ENCODE measurements at regions not wholly inside any gene's neighbourhood (a gene's known extent, or its start where the extent isn't known, plus 50 kb on each side); places are given as distances from the start of the nearest gene placed in this dataset.

DNA sequence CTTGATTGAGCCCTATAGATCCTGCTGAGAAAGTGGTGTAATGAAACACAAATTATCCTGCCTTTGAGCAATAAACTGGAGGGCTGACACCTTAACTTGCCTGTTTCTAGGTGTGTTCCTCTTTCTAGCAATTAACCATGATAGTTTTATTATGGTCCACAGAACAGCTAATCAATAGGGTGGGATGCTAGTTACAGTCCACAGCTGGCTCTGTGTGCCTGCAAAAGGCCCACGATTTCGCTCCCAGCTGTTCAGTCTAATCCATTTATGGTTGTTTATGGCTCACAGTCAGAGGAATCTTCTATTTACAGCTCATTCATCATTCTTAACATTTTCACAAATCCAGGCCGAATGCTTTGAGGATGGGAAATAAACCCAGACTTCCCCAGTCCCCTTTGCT is 674.9 kb downstream of the SMARCA1 start:
- no peaks in the 10 kb centered on the region for H3K79me2 ChIP-seq (replicated peaks; ENCODE audit: insufficient read depth, low read length)
- no peaks in the 10 kb centered on the region for H3F3A ChIP-seq (ENCODE audit: insufficient read depth, low read length, poor library complexity, severe bottlenecking)
- TF ChIP-seq RAD21 (conservative IDR thresholded peaks at IDR 0.05) (no peak), POLR2AphosphoS5 (IDR thresholded peaks at IDR 0.05) (no peak), MXI1 (conservative IDR thresholded peaks at IDR 0.05; ENCODE audit: poor library complexity, severe bottlenecking) (no peak), SMC3 (conservative IDR thresholded peaks at IDR 0.05; ENCODE audit: poor library complexity) (no peak), TAF1 (IDR thresholded peaks at IDR 0.05; ENCODE audit: low read depth) (no peak), EP300 (conservative IDR thresholded peaks at IDR 0.05; ENCODE audit: poor library complexity, severe bottlenecking) (no peak), EZH2 (IDR thresholded peaks at IDR 0.05; ENCODE audit: borderline replicate concordance, insufficient read depth, low read length, poor library complexity, severe bottlenecking) (no peak)
- TF ChIP-seq, protein P1, sequence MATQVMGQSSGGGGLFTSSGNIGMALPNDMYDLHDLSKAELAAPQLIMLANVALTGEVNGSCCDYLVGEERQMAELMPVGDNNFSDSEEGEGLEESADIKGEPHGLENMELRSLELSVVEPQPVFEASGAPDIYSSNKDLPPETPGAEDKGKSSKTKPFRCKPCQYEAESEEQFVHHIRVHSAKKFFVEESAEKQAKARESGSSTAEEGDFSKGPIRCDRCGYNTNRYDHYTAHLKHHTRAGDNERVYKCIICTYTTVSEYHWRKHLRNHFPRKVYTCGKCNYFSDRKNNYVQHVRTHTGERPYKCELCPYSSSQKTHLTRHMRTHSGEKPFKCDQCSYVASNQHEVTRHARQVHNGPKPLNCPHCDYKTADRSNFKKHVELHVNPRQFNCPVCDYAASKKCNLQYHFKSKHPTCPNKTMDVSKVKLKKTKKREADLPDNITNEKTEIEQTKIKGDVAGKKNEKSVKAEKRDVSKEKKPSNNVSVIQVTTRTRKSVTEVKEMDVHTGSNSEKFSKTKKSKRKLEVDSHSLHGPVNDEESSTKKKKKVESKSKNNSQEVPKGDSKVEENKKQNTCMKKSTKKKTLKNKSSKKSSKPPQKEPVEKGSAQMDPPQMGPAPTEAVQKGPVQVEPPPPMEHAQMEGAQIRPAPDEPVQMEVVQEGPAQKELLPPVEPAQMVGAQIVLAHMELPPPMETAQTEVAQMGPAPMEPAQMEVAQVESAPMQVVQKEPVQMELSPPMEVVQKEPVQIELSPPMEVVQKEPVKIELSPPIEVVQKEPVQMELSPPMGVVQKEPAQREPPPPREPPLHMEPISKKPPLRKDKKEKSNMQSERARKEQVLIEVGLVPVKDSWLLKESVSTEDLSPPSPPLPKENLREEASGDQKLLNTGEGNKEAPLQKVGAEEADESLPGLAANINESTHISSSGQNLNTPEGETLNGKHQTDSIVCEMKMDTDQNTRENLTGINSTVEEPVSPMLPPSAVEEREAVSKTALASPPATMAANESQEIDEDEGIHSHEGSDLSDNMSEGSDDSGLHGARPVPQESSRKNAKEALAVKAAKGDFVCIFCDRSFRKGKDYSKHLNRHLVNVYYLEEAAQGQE (IDR thresholded peaks at IDR 0.05; ENCODE audit: borderline replicate concordance), result no peak
- TF ChIP-seq, protein P2, sequence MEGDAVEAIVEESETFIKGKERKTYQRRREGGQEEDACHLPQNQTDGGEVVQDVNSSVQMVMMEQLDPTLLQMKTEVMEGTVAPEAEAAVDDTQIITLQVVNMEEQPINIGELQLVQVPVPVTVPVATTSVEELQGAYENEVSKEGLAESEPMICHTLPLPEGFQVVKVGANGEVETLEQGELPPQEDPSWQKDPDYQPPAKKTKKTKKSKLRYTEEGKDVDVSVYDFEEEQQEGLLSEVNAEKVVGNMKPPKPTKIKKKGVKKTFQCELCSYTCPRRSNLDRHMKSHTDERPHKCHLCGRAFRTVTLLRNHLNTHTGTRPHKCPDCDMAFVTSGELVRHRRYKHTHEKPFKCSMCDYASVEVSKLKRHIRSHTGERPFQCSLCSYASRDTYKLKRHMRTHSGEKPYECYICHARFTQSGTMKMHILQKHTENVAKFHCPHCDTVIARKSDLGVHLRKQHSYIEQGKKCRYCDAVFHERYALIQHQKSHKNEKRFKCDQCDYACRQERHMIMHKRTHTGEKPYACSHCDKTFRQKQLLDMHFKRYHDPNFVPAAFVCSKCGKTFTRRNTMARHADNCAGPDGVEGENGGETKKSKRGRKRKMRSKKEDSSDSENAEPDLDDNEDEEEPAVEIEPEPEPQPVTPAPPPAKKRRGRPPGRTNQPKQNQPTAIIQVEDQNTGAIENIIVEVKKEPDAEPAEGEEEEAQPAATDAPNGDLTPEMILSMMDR (IDR thresholded peaks at IDR 0.05; ENCODE audit: poor library complexity, severe bottlenecking), result no peak
- H3K9me3 ChIP-seq (ENCODE audit: low read length), result no peaks in the 10 kb centered on the region
- H3K27ac ChIP-seq (ENCODE audit: low read length), result no peak overlapping the region
- H3K4me3 ChIP-seq (ENCODE audit: low read length), result no peak overlapping the region
- no peak overlapping the region for H3K9ac ChIP-seq (ENCODE audit: low read length)
- no peak overlapping the region for H3K4me2 ChIP-seq (ENCODE audit: low read length)
- H3K9me2 ChIP-seq (ENCODE audit: insufficient read depth, low read length), result no peaks in the 10 kb centered on the region
- H4K20me1 ChIP-seq (ENCODE audit: insufficient read depth), result no peaks in the 10 kb centered on the region
- no peaks in the 10 kb centered on the region for H3K27me3 ChIP-seq (ENCODE audit: insufficient read depth, low read depth, low read length)
- no peaks in the 10 kb centered on the region for H3K36me3 ChIP-seq (ENCODE audit: insufficient read depth, low read length)
- no peak overlapping the region for H2AFZ ChIP-seq (ENCODE audit: low read depth, low read length)

DNA sequence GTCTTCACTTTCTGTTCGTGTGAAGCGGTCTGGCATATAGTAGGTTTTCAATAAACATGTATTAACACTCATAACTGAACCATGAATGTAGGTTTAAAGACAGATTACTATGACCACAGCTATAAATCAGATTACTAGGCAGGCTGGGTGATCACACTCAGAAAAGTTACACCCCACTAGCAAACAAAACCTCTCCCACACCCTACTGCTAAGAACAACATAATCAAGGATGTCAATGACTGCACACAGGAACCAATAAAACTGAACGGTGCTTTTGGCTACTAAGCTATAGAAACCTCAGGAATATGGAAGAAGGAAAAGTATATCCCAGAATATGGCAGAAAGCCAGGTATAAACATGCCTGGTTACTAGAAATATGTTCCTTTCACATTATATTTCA is 676.9 kb downstream of the SMARCA1 start:
- no peak overlapping the region for H2AFZ ChIP-seq (ENCODE audit: low read depth, low read length)
- no peak overlapping the region for H3K4me3 ChIP-seq (ENCODE audit: low read length)
- no peaks in the 10 kb centered on the region for H3K79me2 ChIP-seq (replicated peaks; ENCODE audit: insufficient read depth, low read length)
- TF ChIP-seq, protein P2 (IDR thresholded peaks at IDR 0.05; ENCODE audit: poor library complexity, severe bottlenecking), result no peak
- TF ChIP-seq EP300 (conservative IDR thresholded peaks at IDR 0.05; ENCODE audit: poor library complexity, severe bottlenecking), result no peak
- no peak for TF ChIP-seq EZH2 (IDR thresholded peaks at IDR 0.05; ENCODE audit: borderline replicate concordance, insufficient read depth, low read length, poor library complexity, severe bottlenecking)
- no peak for TF ChIP-seq MXI1 (conservative IDR thresholded peaks at IDR 0.05; ENCODE audit: poor library complexity, severe bottlenecking)
- TF ChIP-seq POLR2AphosphoS5 (IDR thresholded peaks at IDR 0.05), result no peak
- TF ChIP-seq, protein P1 (IDR thresholded peaks at IDR 0.05; ENCODE audit: borderline replicate concordance), result no peak
- TF ChIP-seq TAF1 (IDR thresholded peaks at IDR 0.05; ENCODE audit: low read depth), result no peak
- H3K9ac ChIP-seq (ENCODE audit: low read length), result no peak overlapping the region
- H3K4me2 ChIP-seq (ENCODE audit: low read length), result no peak overlapping the region
- no peaks in the 10 kb centered on the region for H3K9me3 ChIP-seq (ENCODE audit: low read length)
- H3K27ac ChIP-seq (ENCODE audit: low read length), result no peak overlapping the region
- no peaks in the 10 kb centered on the region for H3K9me2 ChIP-seq (ENCODE audit: insufficient read depth, low read length)
- H3F3A ChIP-seq (ENCODE audit: insufficient read depth, low read length, poor library complexity, severe bottlenecking), result no peaks in the 10 kb centered on the region
- no peaks in the 10 kb centered on the region for H4K20me1 ChIP-seq (ENCODE audit: insufficient read depth)
- no peaks in the 10 kb centered on the region for H3K36me3 ChIP-seq (ENCODE audit: insufficient read depth, low read length)
- no peaks in the 10 kb centered on the region for H3K27me3 ChIP-seq (ENCODE audit: insufficient read depth, low read depth, low read length)
